Activated CD8-positive, alpha-beta memory T cell treated with anti-CD3 and anti-CD28 coated beads, Interleukin-2, amount 50 U/mL, for 24 hours (primary cell): ENCODE measurements at regions not wholly inside any gene's neighbourhood (a gene's known extent, or its start where the extent isn't known, plus 50 kb on each side); places are given as distances from the start of the nearest gene placed in this dataset.
A peak's percentile ranks its signal among the peaks of the same experiment; 100 is the strongest.

ENCODE experiments used
- DNase-seq: peaks from one replicate; pipeline ENCODE4 v3.0.0-alpha.2; 2020; ENCODE audit errors: extremely low read depth

- DNase-seq, result no peak
These were observed 179.7 kb upstream of the LPP start for GRCh38 chr3:187973977-187974870.

- DNase-seq, result no peak
These were observed 179.1 kb upstream of the LPP start for GRCh38 chr3:187974871-187975271.

GRCh38 chr3:187975561-187976364 is 178.2 kb upstream of the LPP start:
- DNase-seq, result no peak

DNA sequence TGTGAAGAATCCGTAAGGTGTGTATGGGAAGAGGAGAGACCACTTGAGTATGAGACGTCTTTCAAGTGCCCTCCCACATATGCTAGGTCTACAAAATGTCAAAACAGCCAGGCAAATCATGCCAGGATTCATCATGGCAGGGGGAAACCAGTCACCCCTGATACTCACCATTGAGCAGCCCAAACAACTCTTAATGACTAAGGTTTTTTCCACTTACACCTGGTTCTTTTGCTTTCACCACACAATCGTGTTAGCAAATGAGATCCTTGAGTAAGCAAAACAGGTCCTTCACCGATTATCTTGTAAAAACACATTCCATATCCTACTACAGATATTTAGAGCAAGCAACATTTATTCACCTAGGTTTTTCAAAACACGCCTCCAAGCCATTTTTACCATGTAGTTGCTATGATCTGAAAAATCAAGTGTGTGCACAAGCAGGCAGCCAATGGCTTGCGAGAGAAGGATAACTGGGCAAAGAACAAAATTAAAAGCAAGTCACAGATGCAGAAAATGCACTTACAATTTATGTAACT is 177.5 kb upstream of the LPP start:
- no peak for DNase-seq

- no peak for DNase-seq
These were observed 176.3 kb upstream of the LPP start for GRCh38 chr3:187977659-187978058.

- no peak for DNase-seq
These were observed 175.4 kb upstream of the LPP start for GRCh38 chr3:187978433-187979011.

GRCh38 chr3:187979564-187979963 is 174.4 kb upstream of the LPP start:
- no peak for DNase-seq

- DNase-seq, result no peak
These were observed 173.1 kb upstream of the LPP start for GRCh38 chr3:187980861-187981260.

GRCh38 chr3:187982142-187982541 is 171.8 kb upstream of the LPP start:
- no peak for DNase-seq

- DNase-seq, result no peak
These were observed 170.4 kb upstream of the LPP start for GRCh38 chr3:187983484-187984124.

GRCh38 chr3:187985647-187986046 is 168.3 kb upstream of the LPP start:
- no peak for DNase-seq

- peak; percentile 26 for DNase-seq
These were observed 167.4 kb upstream of the LPP start for GRCh38 chr3:187986514-187986934.

- no peak for DNase-seq
These were observed 166.8 kb upstream of the LPP start for GRCh38 chr3:187987187-187987586.

DNA sequence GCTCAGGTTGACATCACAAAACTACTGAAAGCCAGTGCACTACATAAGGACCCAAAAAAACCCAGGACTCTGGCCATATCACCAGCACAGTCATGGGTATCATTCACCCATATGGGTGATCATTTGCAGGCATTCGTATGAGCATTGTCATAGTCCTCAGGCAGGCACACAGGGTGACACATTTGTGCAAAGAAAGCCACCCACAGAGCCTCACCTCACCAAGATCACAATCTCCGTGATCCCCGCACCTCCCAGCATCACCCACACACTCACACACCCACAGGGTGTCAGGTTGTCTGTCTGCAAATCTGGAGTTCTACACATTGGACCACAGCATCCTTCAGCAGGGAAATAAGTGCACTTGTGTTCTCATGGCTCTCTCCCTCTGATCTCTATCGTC is 166.0 kb upstream of the LPP start:
- no peak for DNase-seq

- DNase-seq, result no peak
These were observed 164.3 kb upstream of the LPP start for GRCh38 chr3:187989575-187990153.

DNA sequence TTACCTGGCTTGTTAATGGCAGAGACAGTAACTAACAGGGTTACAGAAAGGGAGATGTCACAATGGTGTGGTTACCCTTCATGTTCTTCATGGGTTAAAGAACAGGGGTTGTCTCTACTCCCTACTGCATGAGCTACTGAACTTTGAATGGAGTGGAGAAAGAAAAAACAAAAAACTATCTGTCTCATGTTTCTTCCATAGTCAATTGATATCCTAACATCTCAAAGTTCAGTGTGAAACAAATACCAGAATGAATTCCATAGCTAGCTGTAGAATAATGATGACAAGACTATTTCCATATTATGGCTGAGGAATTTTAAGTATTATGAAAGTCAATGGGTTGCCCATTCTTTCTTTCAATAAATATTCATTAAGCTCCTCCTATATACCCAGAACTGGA is 161.3 kb upstream of the LPP start:
- DNase-seq, result no peak

DNA sequence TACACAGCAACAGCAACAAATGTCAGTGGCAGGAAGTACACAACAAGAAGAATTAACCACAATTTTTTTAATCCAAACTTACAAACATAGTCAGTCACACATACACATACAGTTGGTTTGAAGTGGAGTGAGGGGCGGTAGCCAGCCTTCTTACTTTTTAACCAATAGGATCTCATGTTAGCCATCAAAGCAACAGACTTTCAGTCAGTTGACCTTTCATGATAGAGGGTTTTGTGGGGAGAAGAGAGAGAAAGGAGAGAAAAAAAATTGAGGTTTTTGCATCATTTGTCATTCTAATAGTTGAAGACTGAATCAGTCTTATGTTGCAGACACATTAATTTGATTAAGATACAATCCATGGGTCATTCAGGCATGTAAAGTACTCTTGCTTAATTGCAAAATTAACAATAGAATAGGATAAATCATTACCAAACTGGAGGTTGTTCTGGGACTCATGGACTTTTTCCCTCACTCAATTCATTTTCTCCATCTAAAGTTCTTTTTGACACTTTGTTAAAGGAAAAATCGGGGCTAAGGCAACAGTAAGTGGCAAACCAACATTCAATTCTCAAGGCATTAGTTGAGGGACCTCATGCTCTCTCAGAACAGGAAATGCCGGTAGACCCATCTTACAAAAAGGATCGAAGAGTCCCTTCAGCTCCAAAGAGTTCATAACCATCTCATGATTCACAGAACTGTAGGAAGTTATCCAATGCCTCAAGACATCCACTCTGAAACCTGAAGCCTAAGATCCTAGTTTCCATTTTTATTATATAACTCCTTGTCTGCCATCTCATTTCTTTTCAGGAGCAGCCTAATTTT is 159.5 kb upstream of the LPP start:
- DNase-seq, result no peak

DNA sequence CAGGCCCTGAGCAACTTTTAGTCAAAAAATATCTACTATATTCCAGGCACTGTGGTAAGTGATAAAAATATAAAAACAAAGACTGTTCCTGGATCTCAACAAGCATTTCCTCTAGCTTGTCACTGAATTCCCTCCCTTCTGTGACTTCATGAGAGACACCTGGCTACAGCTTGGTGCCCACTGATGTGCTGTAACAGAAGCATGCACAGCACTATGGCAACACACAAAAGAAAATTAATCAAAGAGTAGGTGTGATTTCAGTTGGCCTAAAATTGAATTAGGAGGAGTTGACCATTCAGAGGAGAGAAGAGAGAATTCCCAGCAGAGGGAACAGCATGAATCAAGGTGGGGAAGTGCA is 158.9 kb upstream of the LPP start:
- no peak for DNase-seq

DNA sequence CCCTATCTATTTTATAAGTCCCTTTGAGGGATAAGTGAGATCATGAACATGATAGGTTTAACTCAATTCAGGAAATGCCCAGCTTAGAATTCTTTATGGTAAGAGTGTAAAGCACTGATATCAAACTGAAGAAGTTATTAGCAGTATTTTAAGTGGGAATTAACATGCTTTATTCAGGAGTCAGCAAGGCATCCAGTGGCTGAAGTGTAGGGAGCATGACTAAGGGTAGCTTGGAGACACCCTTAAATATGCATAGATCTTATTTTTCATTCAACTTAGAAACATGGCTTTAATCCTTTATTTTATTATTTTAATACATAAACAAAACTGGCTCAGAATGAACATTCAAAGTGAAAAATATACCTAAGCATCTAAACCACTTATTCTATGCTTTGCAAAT is 158.3 kb upstream of the LPP start:
- DNase-seq, result no peak

DNA sequence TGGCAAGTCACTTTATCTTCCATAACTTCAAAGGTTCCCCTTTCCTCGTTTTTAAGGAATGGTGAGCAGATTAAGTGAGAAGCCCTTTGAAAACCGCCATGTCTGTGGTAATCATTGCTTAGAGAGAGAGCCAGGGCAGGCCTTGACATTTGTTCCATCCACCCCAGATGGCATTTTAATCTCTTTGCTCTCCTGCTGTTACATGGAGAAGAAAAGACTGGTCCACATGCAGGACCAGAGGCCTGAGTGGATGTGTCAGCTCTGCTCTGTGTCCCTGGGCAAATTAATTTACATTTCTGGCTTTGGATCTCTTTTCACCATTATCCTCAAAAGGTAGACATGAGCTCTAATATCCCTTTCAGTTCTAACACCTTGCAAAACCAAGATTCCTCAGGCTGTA is 157.3 kb upstream of the LPP start:
- DNase-seq, result no peak

GRCh38 chr3:187997490-187997889 is 156.5 kb upstream of the LPP start:
- no peak for DNase-seq
